ENCODE measurements at regions not wholly inside any gene's neighbourhood (a gene's known extent, or its start where the extent isn't known, plus 50 kb on each side); places are given as distances from the start of the nearest gene placed in this dataset.

GRCh38 chr2:161017780-161018470 lies 142.3 kb upstream of the TANK start:
- intact Hi-C loops (cut with DNase I) = no loop called here
- DNase-seq = no peak

DNA sequence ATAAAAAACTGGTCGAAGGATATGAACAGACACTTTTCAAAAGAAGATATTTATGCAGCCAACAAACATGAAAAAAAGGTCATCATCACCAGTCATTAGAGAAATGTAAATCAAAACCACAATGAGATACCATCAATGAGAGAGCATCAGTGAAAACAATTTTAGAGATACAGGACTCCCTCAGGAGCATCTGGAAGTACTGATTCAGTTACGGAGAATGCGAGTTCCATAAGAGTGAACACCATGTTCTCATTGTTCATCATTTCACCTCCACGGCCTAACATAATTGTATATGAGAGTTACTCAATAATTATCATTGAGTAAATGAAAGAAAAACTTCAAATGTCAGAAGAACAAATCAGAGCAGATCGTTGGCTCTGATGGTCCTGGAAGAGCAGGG lies 140.9 kb upstream of the TANK start:
- no peak for DNase-seq
- intact Hi-C loops (cut with DNase I) = no loop called here

GRCh38 chr2:161020437-161020836 lies 139.8 kb upstream of the TANK start:
- no peak for DNase-seq
- intact Hi-C loops (cut with DNase I) = no loop called here

GRCh38 chr2:161028581-161028980 lies 131.6 kb upstream of the TANK start:
- DNase-seq = no peak
- intact Hi-C loops (cut with DNase I) = no loop called here

DNA sequence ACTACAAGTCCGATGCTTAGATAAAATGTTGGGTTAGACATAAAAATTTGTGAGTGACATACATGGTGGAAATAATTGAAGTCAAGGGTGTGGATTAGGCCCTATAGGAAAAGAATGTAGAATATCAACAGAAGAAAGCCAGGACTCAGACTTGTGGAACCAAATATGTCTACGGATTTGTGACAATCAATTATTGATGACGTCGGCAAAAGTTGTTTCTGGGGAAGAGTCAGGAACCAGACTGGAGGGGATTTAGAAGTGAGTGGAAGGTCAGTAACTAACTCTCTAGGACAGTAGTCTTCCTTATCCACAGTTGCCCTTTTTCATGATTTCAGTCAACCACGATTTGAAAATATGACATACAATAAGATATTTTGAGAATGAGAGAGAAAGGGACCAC lies 130.9 kb upstream of the TANK start:
- DNase-seq = no peak
- intact Hi-C loops (cut with DNase I) = no loop called here

DNA sequence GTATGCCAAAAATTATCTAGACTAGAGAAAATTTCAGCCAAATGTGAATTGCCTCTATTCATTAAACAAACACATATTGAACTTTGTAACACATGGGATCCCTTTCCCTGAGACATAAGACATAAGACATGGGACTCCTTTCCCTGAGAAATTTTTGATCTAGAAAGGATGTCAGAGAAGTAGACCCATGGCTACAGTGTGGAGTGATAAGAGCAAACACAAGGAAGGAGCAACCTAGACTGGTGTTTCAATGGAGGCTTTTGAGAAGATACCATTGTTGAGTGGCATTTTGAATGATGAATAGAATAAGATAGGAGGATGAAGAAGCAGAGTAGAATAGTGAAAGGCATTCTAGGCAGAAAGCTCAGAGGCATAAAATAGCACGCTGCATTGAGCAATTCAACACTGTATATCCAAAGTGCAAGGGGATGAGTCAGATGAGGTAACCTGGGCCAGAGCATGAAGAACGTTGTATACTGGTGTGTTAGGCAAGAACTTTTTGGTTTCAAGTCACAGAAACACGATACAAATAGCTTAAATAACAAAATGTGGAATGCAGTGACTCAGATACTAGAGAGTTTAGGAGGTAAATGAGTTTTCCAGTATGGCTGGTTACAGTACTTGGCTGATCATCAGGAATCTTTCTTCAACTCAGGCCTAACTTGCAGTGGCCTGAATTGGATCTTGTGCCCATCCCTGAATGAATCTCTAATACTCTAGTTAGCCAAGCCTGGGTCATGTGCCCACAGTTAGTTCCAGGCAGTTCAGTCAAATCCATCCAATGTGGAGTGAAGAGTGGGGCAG lies 129.8 kb upstream of the TANK start:
- intact Hi-C loops (cut with DNase I) = no loop called here
- DNase-seq = no peak

- intact Hi-C loops (cut with DNase I) = no loop called here
- no peak for DNase-seq
These were observed 128.7 kb upstream of the TANK start for GRCh38 chr2:161031511-161031910.

- no peak for DNase-seq
- intact Hi-C loops (cut with DNase I) = no loop called here
These were observed 127.6 kb upstream of the TANK start for GRCh38 chr2:161032635-161033034.

- intact Hi-C loops (cut with DNase I) = no loop called here
- DNase-seq = no peak
These were observed 127.1 kb upstream of the TANK start for GRCh38 chr2:161033059-161033660.

DNA sequence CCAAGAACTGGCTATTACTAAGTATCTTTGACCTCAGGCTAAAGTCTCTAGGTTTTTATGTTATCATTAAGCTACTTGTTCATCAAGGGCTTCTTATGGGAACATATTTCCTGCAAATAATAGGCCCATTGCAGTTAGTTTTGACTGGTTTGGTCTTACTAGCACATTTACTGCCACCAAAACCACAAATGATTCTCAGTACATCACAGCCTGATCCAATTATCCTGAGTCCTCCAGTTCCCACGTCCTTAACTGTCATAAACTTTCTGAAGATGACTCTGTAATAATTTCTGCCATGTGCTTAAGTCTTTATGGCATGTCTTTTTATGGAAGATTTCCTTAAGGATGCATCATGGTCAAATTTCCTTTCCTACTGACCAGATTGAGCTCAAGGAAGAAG lies 123.3 kb upstream of the TANK start:
- intact Hi-C loops (cut with DNase I) = no loop called here
- DNase-seq = no peak

GRCh38 chr2:161039071-161039470 lies 121.2 kb upstream of the TANK start:
- intact Hi-C loops (cut with DNase I) = no loop called here
- DNase-seq = no peak

GRCh38 chr2:161041356-161041755 lies 118.9 kb upstream of the TANK start:
- DNase-seq = no peak
- intact Hi-C loops (cut with DNase I) = no loop called here

DNA sequence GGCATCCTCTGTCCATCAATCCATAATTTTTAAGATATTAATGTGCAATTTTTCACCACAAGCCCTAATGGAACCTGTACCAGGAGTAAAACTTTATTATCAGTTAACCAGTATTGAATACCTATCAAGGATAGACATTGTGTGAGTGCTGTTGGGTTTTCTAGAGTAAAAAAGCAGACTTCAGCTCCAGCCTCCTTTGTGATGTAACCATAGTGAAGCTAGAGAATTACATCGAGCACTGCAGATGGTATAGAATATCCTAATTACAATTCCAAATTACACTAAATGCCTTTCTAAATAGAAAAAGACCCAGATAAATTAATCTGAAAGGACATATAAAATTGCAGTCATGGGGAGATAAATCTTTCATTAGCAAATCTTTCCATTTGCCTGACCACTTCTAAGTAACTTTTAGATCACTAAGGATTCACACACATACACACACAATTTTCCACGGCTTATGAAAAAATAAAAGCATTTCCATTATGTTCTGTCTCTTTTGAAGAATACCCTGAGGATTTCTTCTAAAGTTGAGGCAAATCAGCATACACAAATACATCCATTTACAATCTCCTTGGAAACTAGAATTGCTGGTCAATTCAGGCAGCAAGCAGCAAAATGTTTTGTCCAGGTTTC lies 117.1 kb upstream of the TANK start:
- intact Hi-C loops (cut with DNase I) = no loop called here
- DNase-seq = no peak

- DNase-seq = no peak
- intact Hi-C loops (cut with DNase I) = no loop called here
These were observed 115.9 kb upstream of the TANK start for GRCh38 chr2:161044095-161044865.

GRCh38 chr2:161044921-161045320 lies 115.3 kb upstream of the TANK start:
- intact Hi-C loops (cut with DNase I) = no loop called here
- no peak for DNase-seq

GRCh38 chr2:161045726-161046125 lies 114.5 kb upstream of the TANK start:
- intact Hi-C loops (cut with DNase I) = no loop called here
- DNase-seq = no peak

DNA sequence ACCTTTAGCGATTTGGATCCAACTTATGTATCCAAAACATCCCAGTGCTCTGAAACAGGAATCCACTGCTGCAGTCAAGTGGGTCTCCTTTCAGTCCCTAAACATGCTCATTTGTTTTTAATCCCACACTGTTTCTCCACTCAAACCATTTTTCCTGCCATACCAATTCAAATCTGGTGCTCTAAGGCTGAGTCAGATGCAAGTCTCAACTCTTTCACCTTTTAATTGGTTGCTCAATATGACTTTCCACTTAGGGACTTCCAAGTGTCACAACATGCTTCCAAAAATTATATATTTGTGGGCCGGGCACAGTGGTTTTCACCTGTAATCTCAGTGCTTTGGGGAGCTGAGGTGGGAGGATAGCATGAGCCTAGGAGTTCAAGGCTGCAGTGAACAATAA lies 113.4 kb upstream of the TANK start:
- DNase-seq = no peak
- intact Hi-C loops (cut with DNase I) = no loop called here

DNA sequence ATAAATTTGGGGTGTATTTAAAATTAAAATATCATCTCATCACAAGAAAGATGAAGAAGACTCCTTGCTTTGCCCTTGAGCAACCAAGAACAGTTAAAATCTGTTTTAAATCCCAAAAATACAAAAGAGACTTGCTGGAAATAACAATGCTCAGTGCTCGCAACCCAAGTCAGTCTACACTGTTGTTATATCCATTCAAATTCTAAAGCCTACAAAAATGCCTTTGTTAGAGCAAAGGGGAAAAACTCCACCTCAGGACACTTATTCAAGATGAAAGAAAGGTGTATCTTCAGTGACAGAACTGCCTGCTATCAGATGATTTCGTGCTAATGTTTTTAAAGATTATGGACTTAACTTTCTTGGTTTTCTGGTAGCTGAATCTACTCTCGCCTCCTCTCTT lies 111.9 kb upstream of the TANK start:
- DNase-seq = no peak
- intact Hi-C loops (cut with DNase I) = no loop called here

- intact Hi-C loops (cut with DNase I) = no loop called here
- no peak for DNase-seq
These were observed 110.7 kb upstream of the TANK start for GRCh38 chr2:161049559-161049958.

All from head of caudate nucleus (tissue), 42 donors.